HG02870 (cell line): ENCODE measurements at regions not wholly inside any gene's neighbourhood (a gene's known extent, or its start where the extent isn't known, plus 50 kb on each side); places are given as distances from the start of the nearest gene placed in this dataset.

ENCODE experiments used
- ATAC-seq: cut with Tn5 transposase; IDR thresholded peaks from one replicate; pipeline ENCODE4 v1.9.1; 2021; ENCODE audit warnings: mild to moderate bottlenecking, moderate library complexity; ENCODE audit not compliant: unreplicated experiment

DNA sequence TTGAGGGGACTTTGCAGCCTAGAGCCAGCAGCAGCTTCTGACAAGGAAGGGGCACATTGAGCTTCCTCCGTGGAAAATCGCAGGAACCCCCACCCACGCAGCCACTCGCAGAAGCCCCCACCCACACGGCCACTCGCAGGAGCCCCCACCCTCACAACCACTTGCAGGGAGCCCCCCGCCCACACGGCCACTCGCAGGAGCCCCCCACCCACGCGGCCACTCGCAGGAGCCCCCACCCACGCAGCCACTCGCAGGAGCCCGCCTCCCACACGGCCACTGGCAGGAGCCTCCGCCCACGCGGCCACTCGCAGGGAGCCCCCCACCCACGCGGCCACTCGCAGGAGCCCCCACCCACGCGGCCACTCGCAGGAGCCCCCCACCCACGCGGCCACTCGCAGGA, 228.4 kb upstream of the CDH4 start:
- ATAC-seq: no peak

DNA sequence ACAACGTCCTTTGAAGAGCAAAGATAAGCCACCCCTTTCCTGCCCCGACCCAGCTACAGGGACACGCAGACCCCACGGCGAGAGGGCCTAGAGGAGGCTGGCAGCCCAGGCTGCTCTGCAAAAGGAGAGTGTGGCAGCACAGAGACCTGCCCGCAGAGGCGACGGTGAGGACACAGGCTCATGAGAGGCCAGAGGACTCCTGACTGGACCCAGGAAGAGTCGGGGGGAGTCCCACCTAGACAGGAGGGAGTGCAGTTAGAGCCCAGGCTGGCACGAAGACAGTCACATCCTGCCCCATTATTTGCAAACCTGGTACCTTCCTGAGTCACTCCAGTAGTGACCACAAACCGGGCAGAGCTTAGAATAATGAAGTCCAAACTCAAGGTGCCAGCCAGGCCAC, 227.7 kb upstream of the CDH4 start:
- ATAC-seq: no peak

DNA sequence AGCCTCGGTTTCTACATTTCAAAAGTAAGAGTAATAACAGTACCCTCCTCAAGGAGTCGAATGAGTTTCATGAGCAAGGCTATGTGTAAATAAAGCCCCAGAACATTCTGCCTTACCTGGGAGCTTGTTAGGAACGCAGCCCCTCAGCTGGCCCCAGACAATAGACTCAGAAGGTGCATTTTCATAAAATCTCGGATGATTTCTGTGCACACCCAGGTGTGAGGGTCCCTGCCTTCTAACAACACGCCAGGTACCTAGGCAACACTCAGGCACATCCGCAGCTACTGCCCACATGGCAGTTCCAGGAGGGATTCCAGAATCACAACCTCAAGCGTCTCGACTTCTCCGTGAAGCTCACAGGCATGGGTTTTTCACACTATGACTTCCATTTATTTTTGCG, 226.5 kb upstream of the CDH4 start:
- no peak for ATAC-seq

GRCh38 chr20:61026173-61026572, 225.9 kb upstream of the CDH4 start:
- no peak for ATAC-seq

GRCh38 chr20:61026731-61027130, 225.3 kb upstream of the CDH4 start:
- ATAC-seq: no peak

DNA sequence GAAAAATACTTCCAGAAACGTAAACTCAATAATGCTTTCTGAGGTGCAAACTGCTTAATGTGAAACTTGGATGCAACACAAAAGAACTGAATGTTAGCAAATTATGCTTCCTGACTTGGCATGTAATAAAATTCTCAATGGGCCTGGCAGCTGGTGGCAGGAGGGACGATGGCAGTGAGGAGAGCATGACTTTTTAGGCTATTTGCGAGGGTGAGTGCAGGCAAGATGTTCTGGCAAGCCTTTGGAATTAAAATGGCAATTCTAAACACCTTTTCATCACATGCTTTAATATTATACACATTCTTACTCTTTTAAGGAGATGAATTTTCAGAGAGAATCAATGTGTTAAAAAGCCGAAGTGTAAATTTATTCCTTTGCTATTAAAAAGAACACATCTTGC, 224.8 kb upstream of the CDH4 start:
- ATAC-seq: no peak

GRCh38 chr20:61030130-61030529, 221.9 kb upstream of the CDH4 start:
- ATAC-seq: no peak

DNA sequence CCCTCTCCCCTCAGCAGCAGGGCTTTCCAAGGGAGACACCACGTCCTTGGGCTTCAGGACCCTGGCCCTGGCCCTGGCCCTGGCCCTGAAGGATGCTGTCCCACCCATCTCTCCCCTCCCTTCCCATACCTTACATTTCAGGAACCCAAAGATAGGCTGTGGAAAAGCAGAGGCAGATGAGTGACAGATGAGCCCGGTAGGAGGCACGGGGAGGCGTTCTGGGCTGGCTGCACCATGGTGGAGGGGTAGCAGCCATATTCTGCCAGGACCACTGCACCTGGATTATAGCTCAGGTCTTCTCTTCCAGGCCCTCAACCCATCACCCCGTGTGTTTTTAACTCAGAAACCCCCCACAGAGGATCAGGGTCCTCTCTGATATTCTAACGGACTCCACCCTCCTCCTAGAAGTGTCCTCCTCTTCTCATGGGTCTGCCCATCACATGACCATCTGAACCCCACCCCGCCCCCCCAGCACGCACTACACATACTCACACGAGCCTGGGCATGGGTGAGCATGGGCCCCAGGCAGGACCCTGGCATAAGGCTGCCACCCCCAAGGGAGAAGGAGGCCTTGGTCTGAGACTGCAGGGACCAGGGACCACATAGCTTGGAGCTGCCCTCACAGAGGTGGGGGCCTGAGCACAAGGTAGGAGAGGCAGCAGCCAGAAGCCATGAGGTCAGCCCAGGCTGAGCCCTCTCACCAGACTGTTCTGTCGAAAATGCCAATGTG, 220.8 kb upstream of the CDH4 start:
- ATAC-seq: no peak

DNA sequence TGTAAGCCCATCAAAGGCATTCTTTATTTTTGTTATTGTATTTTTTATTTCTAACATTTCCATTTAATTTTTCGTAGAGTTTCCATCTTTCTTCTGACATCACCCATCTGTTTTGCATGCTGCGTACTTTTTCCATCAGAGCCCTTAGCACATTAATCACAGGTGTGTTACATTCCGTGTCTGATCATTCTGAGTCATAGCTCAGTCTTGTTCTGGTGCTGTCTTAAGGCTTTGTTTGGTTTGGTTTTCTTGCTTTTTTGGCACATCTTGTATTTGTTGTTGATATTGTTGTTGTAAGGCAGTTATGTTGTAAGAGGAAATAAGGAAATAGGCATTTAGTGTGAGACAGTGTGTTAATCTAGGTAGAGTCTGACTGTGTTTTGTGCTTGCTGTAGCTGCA, 214.6 kb upstream of the CDH4 start:
- ATAC-seq: no peak

DNA sequence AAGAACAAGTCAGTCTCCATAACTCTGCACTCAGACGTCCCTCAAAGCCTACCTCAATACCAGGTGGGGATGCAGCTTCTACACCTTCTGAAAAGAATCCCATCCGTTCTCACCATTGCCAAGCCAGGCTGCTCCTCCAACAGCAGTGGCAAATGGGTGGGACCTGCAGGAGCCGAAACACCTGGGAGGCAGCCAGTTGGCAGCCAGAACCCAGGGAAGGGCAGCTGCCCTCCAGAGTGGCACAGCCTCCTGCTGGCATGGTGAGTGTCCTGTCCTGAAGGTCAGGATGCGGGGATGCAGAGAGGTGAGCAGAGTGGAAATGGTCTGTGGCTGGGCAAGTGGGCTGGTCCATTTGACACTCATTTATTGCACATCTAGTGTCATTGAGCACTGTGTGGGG, 210.6 kb upstream of the CDH4 start:
- no peak for ATAC-seq

DNA sequence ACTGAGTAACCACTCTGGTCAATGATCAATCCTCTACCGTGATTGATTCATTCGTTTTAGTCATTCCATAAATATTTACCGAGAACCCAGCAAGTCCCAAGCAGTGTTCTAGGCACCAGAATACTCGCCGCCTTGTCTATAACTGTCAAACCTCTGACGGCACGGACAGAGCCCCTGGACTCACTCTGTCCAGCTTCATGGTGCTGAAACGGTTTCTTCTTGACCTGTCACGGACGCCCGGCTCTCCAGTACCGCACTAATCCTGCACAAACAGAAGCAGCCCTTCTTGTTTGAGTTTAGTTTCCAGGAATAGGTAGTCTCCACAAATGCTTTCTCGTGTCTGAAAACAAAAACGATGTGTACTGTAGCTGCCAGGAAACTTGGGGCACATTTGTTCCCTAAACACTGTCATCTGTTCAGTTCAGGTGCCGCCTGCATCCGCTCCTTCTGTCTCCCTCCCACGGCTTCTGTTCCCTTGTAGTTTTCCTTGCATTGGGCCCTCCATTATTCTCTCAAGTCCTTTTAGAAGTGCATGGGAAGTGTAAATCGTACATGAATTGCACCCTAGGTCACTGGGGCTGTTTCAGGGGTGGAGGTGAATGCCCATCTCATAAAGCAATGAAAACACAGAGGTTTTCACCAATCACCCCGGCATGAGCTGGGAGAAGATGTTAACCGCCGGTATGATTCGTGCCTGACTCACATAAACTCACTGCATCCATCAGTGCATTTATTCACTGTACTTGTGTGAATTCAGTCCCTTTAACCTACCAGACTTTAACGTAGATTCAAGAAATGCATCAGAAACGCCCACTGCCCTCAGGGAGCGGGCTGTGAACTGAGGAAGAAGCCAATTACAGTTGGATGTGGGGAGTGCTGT, 209.3 kb upstream of the CDH4 start:
- no peak for ATAC-seq

DNA sequence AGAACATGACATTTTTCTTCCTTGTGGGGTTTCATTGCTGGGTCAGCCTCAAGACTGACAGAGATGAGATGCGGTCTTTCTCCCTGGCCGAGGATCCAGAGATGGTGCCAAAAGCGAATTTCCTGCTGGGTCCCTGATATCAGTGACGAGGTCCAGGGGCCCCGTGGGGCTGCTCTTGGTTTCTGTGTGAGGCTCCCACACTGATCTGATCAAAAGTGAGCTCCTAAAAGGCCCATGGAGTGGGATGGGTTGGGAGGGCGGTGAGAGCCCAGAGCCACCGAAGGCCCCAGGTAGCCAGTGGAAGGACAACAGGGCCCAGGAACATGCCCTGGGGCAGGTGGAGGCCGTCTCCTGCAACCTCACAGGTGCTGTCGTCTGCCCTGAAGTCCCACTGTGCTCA, 208.4 kb upstream of the CDH4 start:
- ATAC-seq: no peak

DNA sequence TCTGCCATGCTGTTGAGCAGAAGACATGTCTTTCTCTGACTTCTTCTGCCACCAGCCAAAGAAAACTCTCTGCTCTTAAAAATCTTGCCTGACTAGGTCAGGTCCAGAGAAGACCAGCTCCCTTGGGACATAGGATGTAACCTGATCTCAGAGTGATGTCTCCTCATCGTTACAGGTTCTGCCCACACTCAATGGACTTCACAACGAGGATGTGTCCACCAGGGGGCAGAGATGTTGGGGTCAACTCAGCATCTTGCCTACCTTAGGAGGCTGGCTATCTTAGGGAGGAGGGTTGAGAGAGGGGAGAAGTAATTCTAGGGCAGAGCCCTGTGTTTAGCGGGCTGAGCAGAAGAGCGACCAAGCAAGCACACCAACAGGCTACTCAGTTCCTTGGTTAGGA, 207.6 kb upstream of the CDH4 start:
- no peak for ATAC-seq

DNA sequence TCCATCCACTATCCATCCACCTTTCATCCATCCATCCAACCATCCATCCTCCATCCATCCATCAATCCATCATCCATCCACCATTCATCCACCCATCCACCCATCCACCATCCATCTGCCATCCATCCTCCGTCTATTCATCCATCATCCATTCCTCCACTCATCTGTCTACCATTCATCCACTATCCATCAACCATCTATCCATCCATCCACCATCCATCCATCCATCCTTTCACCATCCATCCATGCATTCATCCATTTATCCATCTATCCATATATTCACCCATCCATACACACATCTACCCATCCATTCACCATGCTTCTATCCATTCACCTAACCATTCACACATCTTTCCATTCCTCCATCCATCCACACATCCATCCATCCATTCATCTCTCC, 207.0 kb upstream of the CDH4 start:
- ATAC-seq: no peak

DNA sequence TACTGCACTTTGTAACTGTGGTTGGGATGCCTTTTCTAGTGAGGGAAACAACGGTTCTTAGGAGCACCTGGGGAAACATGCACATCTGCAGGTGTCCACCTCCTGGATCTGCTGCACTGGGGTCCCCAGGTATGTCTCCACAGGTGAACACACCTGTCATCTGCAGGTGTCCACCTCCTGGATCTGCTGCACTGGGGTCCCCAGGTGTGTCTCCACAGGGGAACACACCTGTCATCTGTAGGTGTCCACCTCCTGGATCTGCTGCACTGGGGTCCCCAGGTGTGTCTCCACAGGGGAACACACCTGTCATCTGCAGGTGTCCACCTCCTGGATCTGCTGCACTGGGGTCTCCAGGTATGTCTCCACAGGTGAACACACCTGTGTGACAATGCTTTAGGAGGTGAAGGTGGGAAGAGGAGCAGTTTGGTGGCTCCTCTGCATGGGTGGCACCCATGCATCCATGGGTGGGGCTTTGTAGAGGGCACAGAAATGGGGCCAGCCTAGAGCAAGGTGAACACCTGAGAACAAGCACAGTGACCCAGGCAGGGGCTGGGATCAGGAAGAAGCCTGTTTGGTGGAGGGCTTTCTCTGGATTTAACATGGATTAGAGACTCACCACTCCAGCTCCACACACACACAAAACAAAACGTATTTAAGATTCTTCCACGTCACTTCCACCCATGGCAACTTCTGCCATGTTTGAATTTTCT, 206.0 kb upstream of the CDH4 start:
- ATAC-seq: no peak

DNA sequence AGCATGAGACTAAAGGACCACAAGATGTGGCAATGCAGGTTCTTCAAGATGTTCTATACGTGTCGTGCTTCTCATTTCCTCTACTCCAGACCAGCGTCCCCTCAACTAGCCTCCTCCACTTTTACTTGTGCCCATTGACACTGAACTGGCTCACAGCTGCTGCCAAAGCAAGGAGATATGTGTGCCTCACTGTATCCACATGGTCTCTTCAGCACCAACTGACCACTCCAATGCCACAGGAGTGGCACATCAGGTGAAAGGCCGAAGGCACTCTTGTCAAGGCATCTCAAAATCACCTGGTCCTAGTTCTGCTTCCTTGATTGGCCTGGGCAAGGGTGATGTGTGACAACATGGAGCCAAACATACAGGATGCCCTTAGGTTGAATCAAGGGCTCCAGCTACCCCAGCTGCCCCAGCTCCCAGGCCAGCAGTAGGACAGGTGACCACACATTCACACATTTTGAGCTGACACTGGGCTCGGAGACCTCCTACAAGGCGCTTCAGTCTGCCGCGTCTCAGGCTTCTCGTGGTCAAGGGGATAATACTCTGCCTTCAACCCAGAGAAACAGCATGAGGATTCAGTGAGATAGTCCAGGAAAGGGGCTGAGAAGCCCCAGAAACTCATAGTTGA, 205.2 kb upstream of the CDH4 start:
- no peak for ATAC-seq

DNA sequence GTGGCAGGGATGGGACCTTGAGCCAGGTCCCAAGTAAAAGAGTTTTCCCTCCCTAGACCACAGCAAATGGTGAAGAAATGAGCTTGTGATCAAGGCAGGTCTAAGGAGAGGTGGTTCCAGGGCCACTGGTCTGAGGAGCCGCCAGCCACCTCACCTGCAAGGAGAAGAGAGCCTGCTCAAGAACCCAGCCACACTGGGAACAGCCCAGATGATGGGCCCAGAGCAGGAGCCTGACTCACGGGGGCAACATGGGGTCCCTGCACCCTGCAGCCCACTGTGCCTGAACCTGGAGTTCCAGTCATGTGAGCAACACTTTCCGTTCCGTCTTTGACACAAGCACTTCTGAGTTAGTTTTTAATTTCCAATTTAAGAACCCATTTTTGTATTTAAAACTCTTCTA, 204.5 kb upstream of the CDH4 start:
- no peak for ATAC-seq

DNA sequence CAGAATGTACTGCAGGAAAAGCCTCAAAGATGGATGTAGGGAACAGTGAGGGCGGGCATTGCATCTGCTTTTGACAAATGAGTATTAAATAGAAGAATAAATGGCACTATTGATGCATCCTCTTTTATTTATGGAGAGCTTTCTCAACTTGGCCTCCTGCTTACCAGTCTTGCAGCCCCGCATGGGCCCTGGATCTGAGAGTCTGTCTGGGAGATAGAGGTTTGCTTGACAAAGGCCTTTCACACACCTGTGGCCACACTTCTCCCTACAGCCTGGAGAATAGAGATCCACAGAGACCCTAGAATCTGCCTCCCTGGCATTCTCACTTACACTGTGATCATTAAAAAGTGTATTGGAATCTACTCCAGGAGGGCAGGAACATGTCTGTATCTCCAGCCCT, 203.8 kb upstream of the CDH4 start:
- no peak for ATAC-seq

GRCh38 chr20:61049684-61050083, 202.4 kb upstream of the CDH4 start:
- ATAC-seq: no peak

- ATAC-seq: no peak
These were observed 201.6 kb upstream of the CDH4 start for GRCh38 chr20:61050336-61050890.

GRCh38 chr20:61052195-61052750, 199.8 kb upstream of the CDH4 start:
- ATAC-seq: no peak
